ENCODE measurements at regions not wholly inside any gene's neighbourhood (a gene's known extent, or its start where the extent isn't known, plus 50 kb on each side); places are given as distances from the start of the nearest gene placed in this dataset.

DNA sequence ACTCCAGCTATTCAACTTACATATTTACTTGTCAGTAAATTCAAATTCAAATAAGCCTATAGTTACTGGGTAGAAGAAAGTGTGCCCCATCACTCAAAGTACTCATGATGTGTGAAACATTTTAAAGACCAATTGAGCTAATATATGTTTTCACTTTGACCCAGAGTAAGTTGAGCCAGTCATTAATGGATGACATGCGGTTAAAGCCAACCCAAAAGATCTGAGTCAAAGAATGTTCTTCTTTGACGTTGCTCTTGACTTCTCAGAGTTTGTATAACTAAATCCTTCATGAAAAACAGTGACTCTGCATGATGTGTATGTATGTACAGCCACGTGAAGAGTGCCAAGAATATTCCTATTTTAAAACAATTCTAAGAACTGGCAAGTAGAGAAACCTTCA is 237.4 kb downstream of the NR2F1-AS1 start:
- in situ Hi-C loops (cut with MboI; ENCODE audit: low pct_ligation_motif_present in 1 of 4, low pct_unique_long_range_greater_than_20kb in 1 of 4, low sequenced_read_pairs in 3 of 4), result no loop called here
- TF ChIP-seq POLR2AphosphoS5 (IDR thresholded peaks at IDR 0.05) (no peak), POLR2A (IDR thresholded peaks at IDR 0.05) (no peak), EP300 (IDR thresholded peaks at IDR 0.05; ENCODE audit: low read depth) (no peak), CTCF (IDR thresholded peaks at IDR 0.05) (no peak)
- no peak for DNase-seq
- H3K4me1 ChIP-seq, result no peaks in the 10 kb centered on the region
- no peak overlapping the region for H3K27ac ChIP-seq
- no peaks in the 10 kb centered on the region for H3K9me3 ChIP-seq
- H3K36me3 ChIP-seq, result no peaks in the 10 kb centered on the region
- intact Hi-C loops (cut with DNase I; ENCODE audit: low total_unique reads), result no loop called here
- 54 to 68% methylated on average over 3 of the region's 3 CpGs for WGBS, 2 donors (ENCODE audit: low coverage in 1 of 2)
- no peaks in the 10 kb centered on the region for H3K27me3 ChIP-seq
- H3K4me3 ChIP-seq, result no peak overlapping the region

DNA sequence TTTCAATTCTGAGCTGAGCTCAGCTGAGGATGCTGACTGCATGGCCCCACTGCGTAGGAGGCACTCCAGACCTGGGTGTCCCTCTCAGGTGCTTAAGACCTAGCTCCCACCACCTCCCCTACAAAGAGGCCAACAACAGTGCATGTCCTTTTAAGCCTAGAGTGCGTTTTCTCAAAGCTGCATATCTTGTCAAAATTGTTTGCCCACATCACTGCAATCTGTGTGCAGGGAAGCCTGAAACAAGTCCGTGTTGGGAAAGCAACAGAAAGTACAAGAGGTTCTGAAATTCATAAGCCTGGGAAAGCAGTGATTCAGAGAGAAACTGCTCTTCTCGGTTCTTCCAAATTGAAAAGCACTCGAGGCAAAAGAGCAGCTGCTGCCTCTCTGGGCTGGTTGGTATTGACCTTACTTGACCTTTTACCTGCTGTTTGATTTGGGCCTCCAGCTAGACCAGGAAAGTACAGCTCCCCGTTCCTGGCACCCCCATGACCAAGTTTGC is 238.4 kb downstream of the NR2F1-AS1 start:
- DNase-seq, result no peak
- TF ChIP-seq CTCF (IDR thresholded peaks at IDR 0.05) (no peak), EP300 (IDR thresholded peaks at IDR 0.05; ENCODE audit: low read depth) (no peak), POLR2A (IDR thresholded peaks at IDR 0.05) (no peak), POLR2AphosphoS5 (IDR thresholded peaks at IDR 0.05) (no peak)
- Histone ChIP-seq H3K4me3 (no peak overlapping the region), H3K9me3 (no peaks in the 10 kb centered on the region), H3K27me3 (no peaks in the 10 kb centered on the region), H3K4me1 (no peaks in the 10 kb centered on the region), H3K36me3 (no peaks in the 10 kb centered on the region), H3K27ac (no peak overlapping the region)
- intact Hi-C loops (cut with DNase I; ENCODE audit: low total_unique reads), result no loop called here
- WGBS, 2 donors (ENCODE audit: low coverage in 1 of 2), result 48 to 70% methylated on average over 2 to 6 of the region's 6 CpGs
- in situ Hi-C loops (cut with MboI; ENCODE audit: low pct_ligation_motif_present in 1 of 4, low pct_unique_long_range_greater_than_20kb in 1 of 4, low sequenced_read_pairs in 3 of 4), result no loop called here

- in situ Hi-C loops (cut with MboI; ENCODE audit: low pct_ligation_motif_present in 1 of 4, low pct_unique_long_range_greater_than_20kb in 1 of 4, low sequenced_read_pairs in 3 of 4), result no loop called here
- H3K36me3 ChIP-seq, result no peaks in the 10 kb centered on the region
- intact Hi-C loops (cut with DNase I; ENCODE audit: low total_unique reads), result no loop called here
- no peak overlapping the region for H3K4me3 ChIP-seq
- H3K27ac ChIP-seq, result no peak overlapping the region
- H3K9me3 ChIP-seq, result no peaks in the 10 kb centered on the region
- no peaks in the 10 kb centered on the region for H3K4me1 ChIP-seq
- WGBS, 2 donors (ENCODE audit: low coverage in 1 of 2), result 76 to 97% methylated on average over 5 of the region's 5 CpGs
- TF ChIP-seq POLR2AphosphoS5 (IDR thresholded peaks at IDR 0.05) (no peak), POLR2A (IDR thresholded peaks at IDR 0.05) (no peak), EP300 (IDR thresholded peaks at IDR 0.05; ENCODE audit: low read depth) (no peak), CTCF (IDR thresholded peaks at IDR 0.05) (no peak)
- no peak for DNase-seq
- no peaks in the 10 kb centered on the region for H3K27me3 ChIP-seq
These were observed 240.1 kb downstream of the NR2F1-AS1 start for GRCh38 chr5:93340881-93341280.

DNA sequence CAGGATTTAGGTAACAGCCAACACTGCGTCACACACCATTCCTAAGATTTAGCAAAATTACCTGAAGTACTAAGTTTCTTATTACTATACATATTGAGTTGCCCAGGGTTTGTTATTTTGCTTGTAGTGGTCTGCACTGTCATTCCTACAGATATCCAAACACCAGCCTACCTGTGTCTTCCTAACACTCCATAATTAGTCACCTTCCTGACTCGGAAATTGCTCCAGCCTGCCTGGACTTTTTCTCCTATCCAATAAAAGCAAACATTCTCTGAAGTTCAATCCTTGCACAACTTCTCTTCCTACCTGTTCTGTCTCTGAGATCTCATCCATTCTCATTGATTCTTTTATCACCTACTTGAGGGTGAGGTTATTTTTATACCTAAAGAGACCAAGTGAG is 243.9 kb downstream of the NR2F1-AS1 start:
- intact Hi-C loops (cut with DNase I; ENCODE audit: low total_unique reads) (no loop called here), in situ Hi-C loops (cut with MboI; ENCODE audit: low pct_ligation_motif_present in 1 of 4, low pct_unique_long_range_greater_than_20kb in 1 of 4, low sequenced_read_pairs in 3 of 4) (no loop called here)
- no peaks in the 10 kb centered on the region for H3K36me3 ChIP-seq
- no peaks in the 10 kb centered on the region for H3K4me1 ChIP-seq
- no peak overlapping the region for H3K4me3 ChIP-seq
- no peaks in the 10 kb centered on the region for H3K27me3 ChIP-seq
- TF ChIP-seq EP300 (IDR thresholded peaks at IDR 0.05; ENCODE audit: low read depth) (no peak), CTCF (IDR thresholded peaks at IDR 0.05) (no peak), POLR2A (IDR thresholded peaks at IDR 0.05) (no peak), POLR2AphosphoS5 (IDR thresholded peaks at IDR 0.05) (no peak)
- H3K27ac ChIP-seq, result no peak overlapping the region
- DNase-seq, result no peak
- no peaks in the 10 kb centered on the region for H3K9me3 ChIP-seq
- WGBS, 2 donors (ENCODE audit: low coverage in 1 of 2), result 75 to 79% methylated on average over 2 of the region's 2 CpGs
